Peyer's patch (tissue), 4 donors: ENCODE measurements at regions not wholly inside any gene's neighbourhood (a gene's known extent, or its start where the extent isn't known, plus 50 kb on each side); places are given as distances from the start of the nearest gene placed in this dataset.

Experiments used
- CTCF ChIP-seq, 6 experiments: fragments of 450-650 bp in 4 of 6; fragments of 200-600 bp in 2 of 6; sonication (generic) in 1 of 6; IDR thresholded peaks; one replicate each; pipeline ENCODE4 v1.5.1; 2017 to 2019; ENCODE audit warnings: antibody characterized with exemption in 6 of 6, mild to moderate bottlenecking in 3 of 6, moderate library complexity in 1 of 6
- POLR2A ChIP-seq, 2 donors: fragments of 450-650 bp; IDR thresholded peaks; one replicate each; pipeline ENCODE4 v1.5.1; 2017; ENCODE audit warnings: antibody characterized with exemption in 2 of 2, mild to moderate bottlenecking in 2 of 2, moderate library complexity in 2 of 2

- no peak for TF ChIP-seq CTCF (IDR thresholded peaks at IDR 0.05)
- no peak for TF ChIP-seq POLR2A (IDR thresholded peaks at IDR 0.05)
These were observed 157.2 kb upstream of the KAZN start for GRCh38 chr1:14441302-14441741.
